ENCODE measurements at regions not wholly inside any gene's neighbourhood (a gene's known extent, or its start where the extent isn't known, plus 50 kb on each side); places are given as distances from the start of the nearest gene placed in this dataset.
"Not testable (repeated sequence)": the region's sequence is repeated elsewhere in the genome, so short reads cannot be mapped to it uniquely, and the experiment has no call there.

DNA sequence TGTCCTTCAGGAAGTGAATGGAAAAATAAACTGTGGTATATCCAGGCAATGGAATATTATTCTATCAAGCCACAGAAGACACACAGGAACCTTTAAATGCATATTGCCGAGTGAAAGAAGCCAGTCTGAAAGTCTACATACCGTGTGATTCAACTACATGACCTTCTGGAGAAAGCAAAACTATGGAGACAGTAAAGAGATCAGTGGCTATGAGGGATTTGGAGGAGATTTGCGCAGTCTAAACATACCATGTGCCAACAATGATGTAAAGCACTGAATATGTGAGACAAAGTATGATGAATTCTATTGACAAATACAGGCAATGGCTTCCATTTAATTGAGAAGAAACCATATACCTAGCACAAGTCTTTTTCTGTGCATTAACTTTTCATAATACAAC lies 518.3 kb upstream of the ZNF337 start:
- no peak for DNase-seq

DNA sequence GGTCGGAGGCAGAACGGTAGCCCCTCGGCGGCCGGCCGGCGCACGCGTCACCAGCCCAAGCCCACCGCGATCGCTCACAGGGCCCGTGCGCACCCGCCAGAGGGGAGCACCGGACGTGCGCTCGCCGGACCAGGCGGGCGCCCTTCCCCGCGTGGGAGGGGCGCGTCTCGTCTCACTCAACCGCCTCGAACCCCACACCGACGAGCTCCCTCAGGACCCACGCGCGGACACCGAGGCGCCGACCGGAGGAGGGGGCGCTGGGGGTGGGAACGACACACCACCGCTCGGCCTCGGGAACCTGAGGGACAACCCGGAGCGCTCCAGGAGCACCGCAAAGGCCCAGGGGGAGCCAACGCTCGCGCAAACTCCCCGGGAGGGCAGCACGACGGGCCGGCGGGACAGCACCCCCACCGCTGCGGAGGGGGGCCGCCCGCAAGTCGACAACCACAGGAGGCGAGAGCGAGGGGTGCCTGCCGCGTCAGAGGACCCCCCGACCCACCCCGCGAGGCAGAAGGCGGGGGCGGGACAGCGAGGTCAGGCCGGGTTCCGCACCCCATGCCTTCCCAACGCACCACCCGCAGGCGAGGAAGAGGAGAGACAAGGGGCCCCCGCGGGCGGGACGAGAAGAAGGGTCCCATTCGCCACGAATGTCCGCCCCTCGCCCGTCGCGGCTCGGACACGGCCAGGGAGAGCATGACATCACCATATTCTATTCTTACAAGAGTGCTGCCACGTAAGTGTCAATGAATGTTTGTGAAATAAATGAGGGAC lies 512.7 kb upstream of the ZNF337 start:
- no peak for DNase-seq

DNA sequence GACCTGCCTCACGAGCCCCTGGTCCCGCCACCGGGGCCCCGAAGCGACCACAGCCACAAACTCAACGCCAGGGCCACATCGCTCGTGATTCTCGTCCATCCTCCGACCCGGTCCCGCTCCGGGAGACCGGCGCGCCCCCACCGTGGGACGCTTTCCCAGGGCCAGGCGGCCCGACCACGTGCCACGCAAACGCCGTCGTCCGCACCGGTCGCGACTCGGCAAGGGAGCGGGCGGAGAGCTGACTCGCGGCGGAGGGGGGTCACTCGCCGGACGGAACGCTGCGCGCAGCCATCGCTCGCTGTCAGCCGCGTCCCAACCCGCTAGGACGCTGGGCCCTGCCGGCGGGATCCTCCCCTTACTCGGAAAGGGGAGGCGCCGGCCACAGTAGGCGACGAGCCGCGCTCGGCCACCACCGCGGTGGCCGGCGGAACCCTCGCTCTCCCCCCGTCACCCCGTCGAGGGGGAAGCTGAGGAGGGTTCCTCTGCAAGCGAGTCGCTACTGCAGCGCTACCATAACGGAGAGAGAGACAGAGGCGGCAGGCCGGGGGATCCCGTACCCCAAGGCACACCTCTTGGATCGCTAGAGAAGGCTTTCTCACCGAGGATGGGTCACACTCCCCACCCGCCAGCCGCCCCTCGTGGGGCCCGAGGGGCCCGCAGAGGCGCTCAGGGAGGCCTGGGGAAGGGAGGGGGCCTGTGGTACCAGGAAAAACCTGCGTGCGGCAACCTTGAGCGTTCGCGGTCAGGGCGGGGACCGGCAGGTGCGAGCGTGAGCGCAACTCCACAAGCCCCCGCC lies 511.8 kb upstream of the ZNF337 start:
- no peak for DNase-seq

DNA sequence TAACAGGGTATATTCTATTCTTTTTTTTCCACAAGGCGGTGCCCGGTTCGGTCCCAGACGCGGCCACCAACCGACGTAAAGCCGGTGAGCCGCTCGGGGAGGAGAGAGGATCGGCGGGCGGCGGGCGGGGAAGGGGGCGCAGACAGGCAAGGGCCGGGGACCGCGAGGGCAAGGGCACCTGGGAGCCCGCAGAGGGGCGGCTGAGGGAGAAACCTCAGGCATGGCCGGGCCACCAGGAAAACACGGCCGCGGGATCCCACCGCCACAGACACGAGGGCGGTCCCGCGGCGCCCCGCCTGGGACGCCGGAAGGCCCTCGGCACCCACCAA lies 511.3 kb upstream of the ZNF337 start:
- not testable (repeated sequence) for DNase-seq

DNA sequence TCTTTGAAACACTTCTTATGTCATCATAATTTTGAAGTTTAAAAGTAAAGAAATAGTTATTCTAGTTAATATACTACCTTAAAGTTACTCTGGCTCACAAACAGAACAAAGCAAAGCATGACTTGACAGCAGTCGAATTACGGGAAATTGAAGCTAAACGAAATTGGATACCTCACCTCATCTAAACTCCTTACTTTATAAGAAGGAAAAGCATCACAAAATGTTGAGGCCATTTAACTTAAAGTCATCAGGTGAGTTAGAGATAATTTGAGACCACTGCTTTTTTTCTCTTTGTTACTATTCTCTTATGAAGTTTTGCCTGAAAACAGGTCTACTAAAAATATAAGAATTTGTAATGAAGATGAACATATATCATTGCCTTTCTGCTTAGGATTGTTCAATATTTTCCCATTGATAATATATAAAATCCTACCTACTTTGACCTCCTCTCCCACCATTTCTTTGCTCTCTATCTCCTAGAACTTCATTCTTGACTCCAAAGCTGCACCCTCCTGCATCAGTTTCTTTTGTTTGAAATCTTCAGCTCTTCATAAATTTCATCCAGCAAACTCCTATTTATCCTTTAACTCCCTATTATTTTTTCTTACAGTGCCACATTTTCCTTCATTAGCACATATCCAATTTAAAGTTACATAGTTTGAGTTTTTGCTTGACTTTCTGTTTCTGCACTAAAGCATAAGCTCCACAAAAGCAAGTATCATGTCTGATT lies 510.7 kb upstream of the ZNF337 start:
- DNase-seq, result no peak

DNA sequence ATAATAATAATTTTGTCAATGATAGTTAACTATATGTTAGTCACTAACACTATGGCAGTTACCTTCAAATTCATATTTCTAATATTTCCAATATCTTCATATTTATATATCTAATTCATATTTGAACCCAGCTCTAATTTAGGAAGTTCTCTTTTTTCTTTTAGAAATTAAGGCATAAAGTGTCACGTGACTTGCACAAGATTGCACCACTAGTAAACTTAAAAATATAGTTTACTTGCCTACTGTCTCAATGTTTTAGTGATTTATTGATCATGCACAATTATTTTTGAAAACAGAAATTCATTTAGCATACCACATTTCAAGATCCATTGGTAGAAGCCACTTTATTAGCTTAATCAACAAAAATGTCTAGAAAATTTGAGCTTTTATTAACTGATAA lies 508.7 kb upstream of the ZNF337 start:
- no peak for DNase-seq

DNA sequence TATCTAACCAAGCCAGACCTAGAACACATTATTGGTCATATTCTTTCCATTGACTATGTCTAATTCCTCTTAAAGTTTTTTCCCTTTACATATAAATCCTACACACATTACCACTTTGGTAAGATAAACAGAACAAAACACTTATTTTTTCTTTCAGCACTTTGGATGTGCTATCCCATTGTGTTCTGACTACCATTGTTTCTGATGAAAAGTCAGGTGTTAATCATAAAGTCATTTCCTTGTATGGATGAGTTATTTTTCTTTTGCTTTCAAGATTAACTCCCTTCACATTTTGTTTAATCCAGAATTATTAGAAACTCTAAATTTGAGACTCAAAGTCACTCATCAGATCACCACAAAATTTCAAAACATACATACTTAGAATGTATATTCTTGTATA lies 504.4 kb upstream of the ZNF337 start:
- DNase-seq, result not testable (repeated sequence)

DNA sequence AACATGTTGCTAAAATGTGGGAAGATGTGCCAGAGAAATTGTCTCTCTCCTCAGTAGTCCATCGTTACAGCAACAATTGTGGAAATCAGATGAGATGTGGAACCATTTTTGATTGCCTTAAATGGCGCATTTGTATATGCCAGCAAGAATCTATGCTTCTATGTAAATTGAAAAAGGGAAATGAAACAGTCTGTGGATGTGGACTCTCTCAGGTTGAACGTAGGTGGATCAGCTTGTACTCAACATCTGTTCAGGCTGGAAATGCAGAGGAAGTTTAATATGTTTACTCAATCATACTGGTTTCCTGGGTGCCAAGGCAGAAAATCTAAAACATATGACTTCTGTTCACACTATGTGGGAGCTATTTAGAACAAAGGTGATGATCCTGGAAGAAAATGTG lies 490.7 kb upstream of the ZNF337 start:
- DNase-seq, result not testable (repeated sequence)

DNA sequence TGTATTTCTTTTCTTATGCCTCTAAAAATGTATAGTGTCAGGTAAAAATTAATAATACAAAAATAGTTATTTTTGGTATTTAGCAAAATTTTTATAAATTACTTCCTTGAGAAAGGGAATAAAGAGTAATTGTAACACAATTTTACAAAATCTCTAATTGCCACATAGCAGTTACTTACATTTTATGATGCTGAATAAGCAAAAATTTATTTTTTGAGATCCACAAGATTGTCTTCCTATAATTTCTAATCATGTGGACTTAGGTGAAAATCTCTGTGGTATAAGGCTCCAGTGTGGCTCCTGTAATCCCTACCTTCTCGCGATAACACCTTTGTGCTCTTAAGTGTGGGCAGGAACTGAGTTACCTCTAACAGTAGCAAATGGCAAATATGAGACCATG lies 487.1 kb upstream of the ZNF337 start:
- DNase-seq, result not testable (repeated sequence)

DNA sequence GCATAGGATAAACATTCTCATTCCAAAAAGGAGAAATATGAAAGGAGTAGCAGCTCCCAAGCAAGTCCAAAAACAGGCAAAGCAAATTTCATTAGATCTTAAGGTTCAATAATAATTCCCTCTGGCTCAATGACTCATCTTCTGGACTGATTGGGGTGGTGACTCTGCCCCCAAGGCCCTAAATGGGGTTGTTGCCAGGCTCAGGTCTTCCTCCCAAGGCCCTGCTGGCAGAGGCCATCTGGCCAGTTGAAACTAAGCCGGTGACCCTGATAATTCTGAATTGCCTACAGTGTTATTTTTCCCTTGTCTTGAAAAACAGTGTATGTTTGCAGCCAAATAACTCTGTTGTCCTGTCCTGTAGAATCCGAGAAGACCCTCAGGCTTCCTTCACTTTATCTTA lies 484.7 kb upstream of the ZNF337 start:
- not testable (repeated sequence) for DNase-seq

DNA sequence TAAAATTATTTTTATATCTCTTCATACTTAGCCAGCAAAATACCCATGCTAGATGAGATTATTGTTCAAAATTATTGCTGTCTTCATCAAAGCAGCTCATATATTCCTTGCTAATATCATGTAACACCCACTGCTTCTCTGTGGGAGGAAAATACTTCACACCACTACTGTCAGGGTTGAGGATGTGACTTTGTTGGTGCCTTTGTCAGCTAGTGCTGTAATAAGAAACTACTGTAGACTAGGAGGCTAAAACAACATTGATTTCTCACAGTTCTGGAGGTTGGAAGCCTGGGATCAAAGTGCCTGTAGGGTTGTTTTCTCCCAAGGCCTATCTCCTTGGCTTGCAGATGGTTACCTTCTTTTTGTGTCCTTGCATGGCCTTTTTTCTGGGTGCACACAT lies 475.2 kb upstream of the ZNF337 start:
- not testable (repeated sequence) for DNase-seq

DNA sequence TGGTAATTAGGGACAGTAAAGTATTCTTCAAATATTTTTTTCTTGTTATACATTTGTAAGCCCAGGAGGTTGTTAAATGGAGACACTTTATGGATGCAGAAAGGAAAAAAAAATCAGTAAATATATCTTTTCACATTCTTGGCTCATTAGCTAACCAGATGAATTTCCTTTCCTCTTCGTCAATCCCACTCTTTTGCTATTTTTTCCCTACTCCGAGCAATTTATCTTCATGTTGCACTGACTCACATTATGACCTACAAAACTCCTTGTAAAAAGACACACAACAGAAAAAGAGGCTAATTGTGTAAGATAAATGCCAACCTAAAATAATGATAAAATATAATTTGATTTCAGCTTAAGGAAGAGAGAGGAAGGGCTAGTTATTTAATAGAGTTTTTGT lies 472.9 kb upstream of the ZNF337 start:
- DNase-seq, result no peak

DNA sequence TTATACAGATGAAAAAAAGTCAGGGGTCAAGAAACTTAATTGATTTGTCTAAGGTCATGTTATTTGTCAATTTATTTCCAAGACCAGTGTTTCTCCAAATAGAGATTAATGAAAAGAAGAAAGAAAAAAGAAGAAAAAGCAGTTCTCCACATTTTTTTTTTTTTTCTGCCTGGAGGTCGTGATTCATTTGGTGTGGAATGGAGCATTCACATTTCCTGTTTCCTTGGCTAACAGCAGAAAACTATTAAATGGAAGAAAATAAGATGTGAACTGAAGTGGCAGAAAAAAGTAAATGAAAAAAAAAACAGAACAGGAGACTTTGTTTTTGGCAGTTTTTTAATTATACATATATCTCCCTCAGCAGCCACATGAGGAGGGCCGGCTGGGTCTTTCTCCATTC lies 470.8 kb upstream of the ZNF337 start:
- DNase-seq, result no peak

DNA sequence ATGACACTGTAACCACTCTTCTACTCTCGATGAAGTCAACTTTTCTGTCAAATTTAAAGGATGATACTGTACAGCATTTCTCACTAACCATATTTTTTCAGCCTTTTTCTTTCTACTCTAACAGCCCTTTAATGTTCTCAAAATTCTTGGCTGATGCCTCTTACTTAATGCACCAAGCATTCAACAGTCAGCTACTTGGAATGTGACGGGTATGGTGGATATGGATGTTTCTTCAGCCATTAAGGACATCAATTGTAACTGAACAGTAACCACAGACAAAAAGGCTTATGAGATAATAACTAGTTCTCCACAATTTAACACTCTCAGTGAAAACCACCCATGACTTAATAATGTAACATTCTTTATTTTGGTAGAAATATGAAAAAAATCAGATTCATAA lies 467.2 kb upstream of the ZNF337 start:
- no peak for DNase-seq

DNA sequence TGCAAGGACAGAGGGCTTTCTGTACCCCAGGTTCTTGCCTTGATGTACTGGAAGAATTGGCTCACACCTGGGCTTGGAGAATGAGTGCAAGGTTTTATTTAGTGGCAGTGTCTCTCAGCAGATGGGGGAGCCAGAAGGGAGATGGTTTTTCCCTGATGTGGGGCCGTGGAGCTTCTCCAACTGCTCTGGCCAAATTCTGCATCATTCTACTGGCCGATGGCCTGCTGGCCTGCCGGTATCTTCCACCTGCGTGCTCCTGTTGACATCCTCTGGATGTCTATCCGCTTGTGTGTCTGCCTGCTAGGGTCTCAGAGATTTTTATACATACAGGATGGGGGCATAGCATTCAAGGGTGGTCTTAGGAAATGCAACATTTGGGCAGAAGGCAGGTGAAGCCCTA lies 466.5 kb upstream of the ZNF337 start:
- not testable (repeated sequence) for DNase-seq

DNA sequence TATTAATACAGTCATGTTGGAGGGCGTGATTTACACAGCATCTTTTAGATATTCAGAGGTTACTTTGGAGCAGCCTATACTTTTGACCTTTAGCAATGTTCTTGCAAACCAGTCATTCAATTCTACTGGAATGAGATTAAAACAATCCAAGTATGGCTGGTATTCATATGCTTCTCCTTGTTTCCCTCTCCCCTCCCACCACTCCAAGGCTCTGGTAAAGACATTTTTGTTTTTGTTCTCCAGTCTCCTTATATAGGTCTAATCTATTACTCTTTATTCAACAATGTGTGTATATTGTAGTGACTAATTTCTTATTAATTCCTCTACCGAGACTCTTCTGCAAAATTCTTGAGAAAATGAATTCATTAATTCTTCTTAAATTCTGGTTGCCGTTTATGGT lies 465.1 kb upstream of the ZNF337 start:
- DNase-seq, result not testable (repeated sequence)

DNA sequence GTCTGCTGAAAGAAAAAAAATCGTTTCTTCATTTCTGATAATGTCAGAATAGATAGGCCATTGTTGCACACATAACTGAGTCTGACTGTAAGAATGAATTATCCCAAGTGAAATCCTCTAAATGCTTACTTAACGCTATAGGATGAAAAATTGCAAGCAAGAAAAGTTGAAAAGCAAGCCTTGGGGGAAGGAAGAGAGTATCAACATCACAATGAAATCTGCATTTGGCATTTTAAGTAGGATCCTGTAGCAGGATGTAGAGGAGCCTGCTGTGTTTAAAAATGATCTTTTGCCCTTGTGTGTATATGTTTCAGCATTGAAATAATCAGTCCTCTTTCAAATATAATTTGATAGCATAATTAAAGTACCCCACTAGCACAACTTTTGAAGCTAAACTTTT lies 464.3 kb upstream of the ZNF337 start:
- DNase-seq, result not testable (repeated sequence)

DNA sequence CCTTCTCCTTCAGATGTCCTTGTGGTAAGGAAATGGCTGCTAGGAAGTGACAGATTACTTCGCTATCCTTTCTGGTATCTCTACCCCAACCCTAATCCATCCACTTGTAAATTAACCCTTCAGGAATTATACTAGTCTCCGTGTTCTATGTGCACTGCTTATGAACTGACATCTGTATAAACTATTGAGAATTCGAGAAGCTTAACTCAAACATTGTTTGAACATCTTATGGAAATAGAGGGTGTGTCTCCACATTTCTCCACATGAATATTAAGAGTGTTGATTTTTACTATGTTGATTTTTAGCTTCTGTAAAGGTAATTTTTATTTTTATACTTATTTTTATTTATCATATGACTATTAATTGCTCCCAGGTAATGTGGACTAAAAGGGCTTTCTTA lies 457.6 kb upstream of the ZNF337 start:
- no peak for DNase-seq

DNA sequence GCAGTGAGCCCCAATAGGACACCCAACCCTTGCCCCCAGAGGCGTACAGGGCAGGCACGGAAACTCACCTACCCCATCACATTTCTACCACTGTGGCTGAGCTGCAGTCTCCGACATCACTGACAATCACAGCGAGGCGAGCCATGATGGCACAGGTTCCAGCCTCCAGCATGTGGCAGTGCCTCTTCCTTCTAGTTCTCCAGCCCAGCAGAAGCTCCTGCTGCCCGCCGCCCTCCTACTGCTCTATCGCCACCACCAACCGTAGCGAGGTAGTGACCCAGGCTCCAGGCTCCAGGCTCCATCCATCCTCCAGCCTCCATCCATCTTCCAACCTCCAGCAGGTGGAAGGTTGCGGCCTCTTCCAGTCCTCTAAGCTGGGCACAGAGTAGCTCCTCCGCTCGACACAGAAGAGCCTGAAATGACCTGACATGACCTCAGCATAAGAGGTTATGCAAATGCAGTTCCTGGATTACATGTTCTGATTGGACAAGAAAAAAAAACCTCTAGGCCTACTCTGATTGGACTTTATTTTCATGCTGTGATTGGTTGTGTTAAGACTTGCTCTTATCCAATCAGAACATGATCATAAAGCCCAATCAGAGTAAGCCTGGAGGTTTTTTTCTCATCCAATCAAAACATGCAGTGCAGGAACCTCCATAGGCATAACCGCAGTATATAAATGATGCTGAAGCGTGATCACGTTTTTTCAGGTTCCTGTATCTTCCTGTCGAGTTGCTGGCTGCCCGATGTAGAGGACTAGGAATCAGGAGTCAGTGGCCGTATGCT lies 438.9 kb upstream of the ZNF337 start:
- no peak for DNase-seq

DNA sequence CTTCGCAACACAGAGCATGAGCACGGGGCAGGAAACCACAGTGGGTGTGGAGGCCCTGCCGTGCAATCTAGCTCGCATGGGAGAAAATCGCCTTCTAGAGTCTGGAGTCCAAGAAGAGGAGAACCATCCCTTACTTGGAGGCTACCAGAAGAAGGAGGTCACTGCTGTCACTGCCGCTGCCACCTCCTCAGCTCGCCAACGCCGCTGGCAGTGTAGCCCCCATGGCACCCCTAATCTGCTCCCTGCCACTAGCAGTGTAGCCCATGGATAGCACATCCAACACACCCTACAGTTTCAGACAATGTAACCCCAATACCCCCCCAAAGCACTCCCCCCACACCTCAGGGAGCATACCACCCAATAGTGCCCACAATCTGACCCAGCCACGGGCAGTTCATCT lies 438.0 kb upstream of the ZNF337 start:
- DNase-seq, result no peak

DNA sequence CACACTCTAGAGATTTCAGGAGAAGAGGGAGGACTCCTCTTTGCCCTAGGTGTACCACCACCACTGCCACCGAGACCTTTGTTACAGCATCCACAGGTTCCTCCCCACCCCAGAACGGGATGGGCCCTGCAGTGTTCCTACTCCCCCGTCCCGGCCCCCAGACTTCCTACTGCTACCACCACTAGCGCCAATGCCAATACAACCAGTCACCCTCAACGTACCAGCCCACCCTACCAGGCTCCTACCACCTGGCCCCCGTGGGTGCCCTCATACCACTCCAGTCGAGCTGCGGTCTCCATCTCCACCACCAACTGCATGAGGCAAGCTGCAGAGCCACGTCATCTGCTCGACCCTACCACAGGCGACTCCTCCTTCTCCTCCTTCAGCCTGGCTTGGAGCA lies 437.1 kb upstream of the ZNF337 start:
- DNase-seq, result not testable (repeated sequence)

DNA sequence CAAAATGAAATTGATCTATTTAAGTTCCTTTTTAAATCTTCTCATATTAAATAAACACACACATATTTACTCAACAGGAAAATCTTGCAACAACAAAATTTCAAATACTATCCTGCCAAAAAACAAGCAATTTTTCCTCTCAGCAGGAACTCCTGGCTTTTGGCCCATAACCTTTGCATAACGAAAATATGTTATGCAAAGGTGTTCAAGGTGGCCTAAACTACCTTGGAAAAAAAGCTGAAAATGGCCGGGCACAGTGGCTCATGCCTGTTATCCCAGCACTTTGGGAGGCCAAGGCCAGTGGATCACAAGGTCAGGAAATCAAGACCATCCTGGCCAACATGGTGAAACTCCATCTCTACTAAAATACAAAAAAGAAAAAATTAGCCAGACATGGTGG lies 424.3 kb upstream of the ZNF337 start:
- not testable (repeated sequence) for DNase-seq

DNA sequence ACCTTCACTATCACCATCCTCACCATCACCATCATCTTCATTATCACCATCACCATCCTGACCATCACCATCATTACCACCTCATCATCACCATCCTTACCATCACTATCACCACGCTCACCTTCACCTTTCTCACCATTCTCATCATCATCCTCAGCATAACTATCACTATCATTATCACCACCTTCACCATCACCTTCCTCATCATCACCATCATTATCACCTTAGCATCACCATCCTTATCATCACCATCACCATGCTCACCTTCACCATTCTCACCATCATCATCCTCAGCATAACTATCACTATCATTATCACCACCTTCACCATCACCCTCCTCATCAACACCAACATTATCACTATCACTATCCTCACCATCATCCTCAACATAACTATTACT lies 397.8 kb upstream of the ZNF337 start:
- not testable (repeated sequence) for DNase-seq
